HEK293 (cell line): ENCODE measurements at regions not wholly inside any gene's neighbourhood (a gene's known extent, or its start where the extent isn't known, plus 50 kb on each side); places are given as distances from the start of the nearest gene placed in this dataset.

Source experiments
- ZNF274 ChIP-seq, 2 experiments: fragments of 200-500 bp in 1 of 2; fragments of 450-650 bp in 1 of 2; sonication (Bioruptor generic) in 1 of 2; formaldehyde crosslinking in 1 of 2; IDR thresholded peaks; 2 replicates each; pipeline versions ENCODE4 v1.5.1 to v1.6.1; 2014 to 2016; ENCODE audit warnings: borderline replicate concordance in 1 of 2, inconsistent platforms in 1 of 2, low read length in 1 of 2, missing biosample characterization in 1 of 2, missing genetic modification characterization in 1 of 2
- ZNF792 ChIP-seq: fragments of 450-650 bp; formaldehyde crosslinking; IDR thresholded peaks from 2 replicates; pipeline ENCODE4 v1.5.1; 2016; ENCODE audit warnings: missing biosample characterization, missing genetic modification characterization
- ZNF843 ChIP-seq: fragments of 450-650 bp; formaldehyde crosslinking; IDR thresholded peaks from 2 replicates; pipeline ENCODE4 v1.5.1; 2016; ENCODE audit warnings: missing biosample characterization, missing genetic modification characterization
- TF ChIP-seq, protein P1 (sequence below): fragments of 450-650 bp; formaldehyde crosslinking; IDR thresholded peaks from 2 replicates; pipeline ENCODE4 v1.5.1; 2016; ENCODE audit warnings: missing biosample characterization, missing genetic modification characterization

DNA sequence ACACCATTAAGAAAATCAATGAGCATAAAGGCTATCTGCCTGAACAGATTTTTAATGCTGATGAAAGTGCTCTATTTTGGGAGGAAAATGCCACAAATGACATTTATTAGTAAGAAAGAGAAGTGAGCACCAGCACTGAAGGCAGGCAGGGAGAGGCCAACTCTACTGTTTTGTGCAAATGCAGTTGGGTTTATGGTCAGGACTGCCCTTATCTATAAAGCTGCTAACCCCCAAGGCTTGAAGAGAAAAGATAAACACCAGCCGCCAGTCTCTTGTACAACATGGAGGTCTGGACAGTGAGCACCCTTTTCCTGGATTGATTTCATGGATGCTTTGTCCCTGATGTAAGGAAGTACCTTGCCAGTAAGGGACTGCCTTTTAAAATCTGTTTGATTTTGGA lies 246.8 kb upstream of the SFSWAP start:
- TF ChIP-seq, protein P1, sequence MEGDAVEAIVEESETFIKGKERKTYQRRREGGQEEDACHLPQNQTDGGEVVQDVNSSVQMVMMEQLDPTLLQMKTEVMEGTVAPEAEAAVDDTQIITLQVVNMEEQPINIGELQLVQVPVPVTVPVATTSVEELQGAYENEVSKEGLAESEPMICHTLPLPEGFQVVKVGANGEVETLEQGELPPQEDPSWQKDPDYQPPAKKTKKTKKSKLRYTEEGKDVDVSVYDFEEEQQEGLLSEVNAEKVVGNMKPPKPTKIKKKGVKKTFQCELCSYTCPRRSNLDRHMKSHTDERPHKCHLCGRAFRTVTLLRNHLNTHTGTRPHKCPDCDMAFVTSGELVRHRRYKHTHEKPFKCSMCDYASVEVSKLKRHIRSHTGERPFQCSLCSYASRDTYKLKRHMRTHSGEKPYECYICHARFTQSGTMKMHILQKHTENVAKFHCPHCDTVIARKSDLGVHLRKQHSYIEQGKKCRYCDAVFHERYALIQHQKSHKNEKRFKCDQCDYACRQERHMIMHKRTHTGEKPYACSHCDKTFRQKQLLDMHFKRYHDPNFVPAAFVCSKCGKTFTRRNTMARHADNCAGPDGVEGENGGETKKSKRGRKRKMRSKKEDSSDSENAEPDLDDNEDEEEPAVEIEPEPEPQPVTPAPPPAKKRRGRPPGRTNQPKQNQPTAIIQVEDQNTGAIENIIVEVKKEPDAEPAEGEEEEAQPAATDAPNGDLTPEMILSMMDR, result no peak
- TF ChIP-seq ZNF792 (tag by site-specific recombination) (no peak), ZNF843 (tag by site-specific recombination) (no peak), ZNF274 (IDR thresholded peaks at IDR 0.05; ENCODE audit: low read length) (no peak), ZNF274 (tag by site-specific recombination; IDR thresholded peaks at IDR 0.05; ENCODE audit: borderline replicate concordance) (no peak)
